ENCODE measurements at regions not wholly inside any gene's neighbourhood (a gene's known extent, or its start where the extent isn't known, plus 50 kb on each side); places are given as distances from the start of the nearest gene placed in this dataset.
A peak's percentile ranks its signal among the peaks of the same experiment; 100 is the strongest.

DNA sequence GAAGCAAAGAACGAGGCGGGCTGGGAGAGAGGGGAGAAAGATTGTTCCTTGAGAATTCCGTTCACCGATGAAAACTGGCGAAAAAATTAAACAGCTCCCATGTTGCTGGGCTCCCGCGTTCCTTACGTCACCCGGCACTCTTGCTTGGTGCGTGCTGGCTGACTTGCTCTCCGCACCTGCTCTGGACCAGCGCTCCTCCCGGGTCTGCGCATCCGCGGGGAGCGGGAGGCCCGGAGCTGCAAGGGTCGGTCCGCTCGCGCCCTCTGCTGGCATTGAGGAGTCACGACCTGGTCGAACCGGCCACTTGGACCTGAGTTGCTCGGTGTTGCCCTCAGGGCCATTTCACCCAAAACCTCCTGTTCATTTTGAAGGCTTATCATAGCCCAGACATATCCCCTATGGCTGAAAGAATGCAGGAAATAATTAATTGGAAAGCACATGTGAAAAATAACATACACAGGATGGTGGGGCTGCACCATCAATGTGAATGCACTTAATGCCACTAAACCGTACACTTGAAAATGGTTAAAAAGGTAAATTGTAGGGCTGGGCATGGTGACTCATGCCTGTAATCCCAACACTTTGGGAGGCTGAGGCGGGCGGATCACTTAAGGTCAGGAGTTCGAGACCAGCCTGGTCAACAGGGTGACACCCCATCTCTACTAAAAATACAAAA, 98.9 kb upstream of the BACE2 start:
- no peak overlapping the region for H3K4me3 ChIP-seq (ENCODE audit: low read depth, low read length)
- POLR2A ChIA-PET, result no interaction called here

DNA sequence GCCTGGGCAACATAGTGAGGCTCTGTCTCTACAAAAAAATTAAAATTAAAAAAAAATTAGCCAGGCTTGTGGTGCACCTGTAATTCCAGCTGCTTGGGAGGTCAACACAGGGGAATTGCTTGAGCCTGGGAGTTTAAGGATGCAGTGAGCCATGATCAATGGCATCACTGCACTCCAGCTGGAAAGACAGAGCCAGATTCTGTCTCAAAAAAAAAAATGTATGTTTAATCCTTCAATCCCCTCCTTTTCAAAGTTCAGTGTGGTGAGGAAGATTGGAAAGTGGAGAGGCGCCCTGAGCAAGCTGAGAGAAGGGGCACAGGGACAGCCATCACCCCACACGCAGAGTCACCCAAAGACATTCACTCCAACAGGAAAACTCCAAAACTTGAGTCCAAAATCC, 97.7 kb upstream of the BACE2 start:
- H3K27ac ChIP-seq (ENCODE audit: low read depth, low read length), result no peak overlapping the region
- no peak overlapping the region for H3K4me3 ChIP-seq (ENCODE audit: low read depth, low read length)
- no peak for DNase-seq (ENCODE audit: low read depth, low spot score)
- ChIA-PET CTCF (no interaction called here), POLR2A (no interaction called here)
- H3K9me3 ChIP-seq (ENCODE audit: control insufficient read depth, insufficient read depth, low read length), result peaks cover 3% of the 10 kb centered on the region; the same call in 1 of the 2 replicates
- no peaks in the 10 kb centered on the region for H3K27me3 ChIP-seq (ENCODE audit: control insufficient read depth, insufficient read depth, low read length)
- TF ChIP-seq, protein P1, sequence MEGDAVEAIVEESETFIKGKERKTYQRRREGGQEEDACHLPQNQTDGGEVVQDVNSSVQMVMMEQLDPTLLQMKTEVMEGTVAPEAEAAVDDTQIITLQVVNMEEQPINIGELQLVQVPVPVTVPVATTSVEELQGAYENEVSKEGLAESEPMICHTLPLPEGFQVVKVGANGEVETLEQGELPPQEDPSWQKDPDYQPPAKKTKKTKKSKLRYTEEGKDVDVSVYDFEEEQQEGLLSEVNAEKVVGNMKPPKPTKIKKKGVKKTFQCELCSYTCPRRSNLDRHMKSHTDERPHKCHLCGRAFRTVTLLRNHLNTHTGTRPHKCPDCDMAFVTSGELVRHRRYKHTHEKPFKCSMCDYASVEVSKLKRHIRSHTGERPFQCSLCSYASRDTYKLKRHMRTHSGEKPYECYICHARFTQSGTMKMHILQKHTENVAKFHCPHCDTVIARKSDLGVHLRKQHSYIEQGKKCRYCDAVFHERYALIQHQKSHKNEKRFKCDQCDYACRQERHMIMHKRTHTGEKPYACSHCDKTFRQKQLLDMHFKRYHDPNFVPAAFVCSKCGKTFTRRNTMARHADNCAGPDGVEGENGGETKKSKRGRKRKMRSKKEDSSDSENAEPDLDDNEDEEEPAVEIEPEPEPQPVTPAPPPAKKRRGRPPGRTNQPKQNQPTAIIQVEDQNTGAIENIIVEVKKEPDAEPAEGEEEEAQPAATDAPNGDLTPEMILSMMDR (IDR thresholded peaks at IDR 0.05; ENCODE audit: low read depth, low read length), result no peak

More for the DNA sequence above, 98.9 kb upstream of the BACE2 start:
- Histone ChIP-seq H3K27ac (ENCODE audit: low read depth, low read length) (no peak overlapping the region), H3K27me3 (ENCODE audit: control insufficient read depth, insufficient read depth, low read length) (no peaks in the 10 kb centered on the region), H3K9me3 (ENCODE audit: control insufficient read depth, insufficient read depth, low read length) (peaks cover 8% of the 10 kb centered on the region; the same call in 1 of the 2 replicates)
- peak; percentile 8 for DNase-seq (ENCODE audit: low read depth, low spot score)
- CTCF ChIA-PET, result interaction anchor here (0.7 to 1.1 kb wide), 5 partner anchors 28 to 926 kb away, joined by 3 to 5 read pairs (median 3); no protein-coding TSS in a partner anchor
- TF ChIP-seq, protein P1 (IDR thresholded peaks at IDR 0.05; ENCODE audit: low read depth, low read length), result peak; percentile 71

DNA sequence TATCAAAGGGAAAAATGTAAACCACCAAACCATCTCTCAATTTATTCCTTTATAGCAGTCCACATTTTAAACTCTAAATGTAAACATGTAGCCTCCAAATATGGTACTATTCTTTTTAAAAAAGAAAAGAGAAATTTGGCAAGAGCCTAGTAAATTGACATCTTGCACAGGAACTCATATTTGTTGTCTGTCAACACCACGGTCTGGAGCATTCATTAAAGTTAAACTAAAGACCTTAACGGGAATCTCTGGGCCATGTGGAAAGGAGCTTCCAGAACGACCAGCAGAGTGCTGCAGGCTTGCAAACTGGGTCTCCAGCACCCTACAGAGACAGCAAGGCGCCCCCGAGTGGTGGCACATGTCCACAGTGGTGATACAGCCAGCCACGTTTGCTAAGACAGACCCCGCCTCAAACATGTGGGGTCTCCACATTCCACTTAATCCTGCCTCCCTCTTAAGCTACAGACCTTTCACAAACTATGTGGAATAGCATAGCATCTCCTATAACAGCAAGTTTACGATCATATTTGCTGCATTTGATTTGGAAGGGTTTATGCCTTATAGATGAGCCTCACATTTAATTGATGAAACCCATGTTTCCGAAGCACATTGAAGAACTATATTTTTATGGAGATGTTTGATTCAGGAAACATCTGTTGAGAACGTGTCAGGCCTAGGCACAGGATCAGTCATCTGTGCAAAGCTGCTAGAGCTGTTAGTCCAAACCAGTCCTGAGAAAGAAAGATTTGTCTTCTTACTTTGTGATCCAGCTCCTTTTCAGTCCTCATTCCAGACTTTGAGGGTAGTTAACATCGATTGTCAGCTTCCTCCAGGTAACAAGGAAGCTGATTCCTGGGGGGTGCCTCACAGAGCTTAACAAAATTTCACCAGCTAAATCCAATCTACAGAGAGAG, 96.4 kb upstream of the BACE2 start:
- ChIA-PET POLR2A (no interaction called here), CTCF (interaction anchor here (0.7 kb wide), 2 partner anchors 60 to 928 kb away, joined by 3 read pairs; no protein-coding TSS in a partner anchor)
- H3K27ac ChIP-seq (ENCODE audit: low read depth, low read length), result no peak overlapping the region
- no peak for DNase-seq (ENCODE audit: low read depth, low spot score)
- peaks cover 13% of the 10 kb centered on the region; the same call in 1 of the 2 replicates for H3K9me3 ChIP-seq (ENCODE audit: control insufficient read depth, insufficient read depth, low read length)
- H3K4me3 ChIP-seq (ENCODE audit: low read depth, low read length), result no peak overlapping the region
- no peaks in the 10 kb centered on the region for H3K27me3 ChIP-seq (ENCODE audit: control insufficient read depth, insufficient read depth, low read length)
- TF ChIP-seq, protein P1 (IDR thresholded peaks at IDR 0.05; ENCODE audit: low read depth, low read length), result no peak

DNA sequence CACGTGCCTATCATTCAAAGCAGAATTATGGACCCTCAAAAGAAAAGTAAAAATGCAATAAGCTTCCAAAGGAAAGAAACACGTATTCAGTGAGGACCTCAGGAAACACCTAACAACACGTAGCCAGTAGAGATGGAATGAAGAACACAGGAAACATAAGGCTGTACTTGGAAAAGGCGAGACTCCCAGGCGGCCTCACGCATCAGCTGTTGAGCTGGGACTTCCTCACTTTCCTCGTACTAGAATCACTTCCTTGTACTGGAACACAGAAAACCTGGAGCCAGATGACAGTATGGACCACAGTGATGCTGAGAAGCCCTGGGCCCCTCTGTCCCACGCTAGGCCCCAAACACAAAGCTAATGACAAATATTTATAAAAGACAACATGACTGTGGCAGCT, 94.4 kb upstream of the BACE2 start:
- Histone ChIP-seq H3K9me3 (ENCODE audit: control insufficient read depth, insufficient read depth, low read length) (peaks cover 13% of the 10 kb centered on the region; the same call in 1 of the 2 replicates), H3K27ac (ENCODE audit: low read depth, low read length) (no peak overlapping the region), H3K4me3 (ENCODE audit: low read depth, low read length) (no peak overlapping the region), H3K27me3 (ENCODE audit: control insufficient read depth, insufficient read depth, low read length) (no peaks in the 10 kb centered on the region)
- DNase-seq (ENCODE audit: low read depth, low spot score), result no peak
- ChIA-PET POLR2A (no interaction called here), CTCF (no interaction called here)
- TF ChIP-seq, protein P1 (IDR thresholded peaks at IDR 0.05; ENCODE audit: low read depth, low read length), result no peak
